ENCODE measurements at regions not wholly inside any gene's neighbourhood (a gene's known extent, or its start where the extent isn't known, plus 50 kb on each side); places are given as distances from the start of the nearest gene placed in this dataset.

- TF ChIP-seq CTCF (IDR thresholded peaks at IDR 0.05; ENCODE audit: low read depth, low read length) = no peak
- H3K4me3 ChIP-seq (ENCODE audit: low read depth, low read length) = no peak overlapping the region
Measured at GRCh38 chr20:60288945-60289344, 330.7 kb downstream of the CDH26 start.

GRCh38 chr20:60292001-60292520, 333.8 kb downstream of the CDH26 start:
- no peak overlapping the region for H3K4me3 ChIP-seq (ENCODE audit: low read depth, low read length)

GRCh38 chr20:60294632-60295031, 336.4 kb downstream of the CDH26 start:
- H3K4me3 ChIP-seq (ENCODE audit: low read depth, low read length) = no peak overlapping the region
- TF ChIP-seq CTCF (IDR thresholded peaks at IDR 0.05; ENCODE audit: low read depth, low read length) = no peak

More at GRCh38 chr20:60292001-60292520, 333.8 kb downstream of the CDH26 start:
- no peak for TF ChIP-seq CTCF (IDR thresholded peaks at IDR 0.05; ENCODE audit: low read depth, low read length)

GRCh38 chr20:60295214-60295613, 337.0 kb downstream of the CDH26 start:
- no peak for TF ChIP-seq CTCF (IDR thresholded peaks at IDR 0.05; ENCODE audit: low read depth, low read length)
- no peak overlapping the region for H3K4me3 ChIP-seq (ENCODE audit: low read depth, low read length)

- TF ChIP-seq CTCF (IDR thresholded peaks at IDR 0.05; ENCODE audit: low read depth, low read length) = no peak
- no peak overlapping the region for H3K4me3 ChIP-seq (ENCODE audit: low read depth, low read length)
Measured at GRCh38 chr20:60297649-60298048, 339.4 kb downstream of the CDH26 start.

GRCh38 chr20:60298647-60299046, 340.4 kb downstream of the CDH26 start:
- no peak overlapping the region for H3K4me3 ChIP-seq (ENCODE audit: low read depth, low read length)
- no peak for TF ChIP-seq CTCF (IDR thresholded peaks at IDR 0.05; ENCODE audit: low read depth, low read length)

GRCh38 chr20:60299951-60300350, 341.7 kb downstream of the CDH26 start:
- H3K4me3 ChIP-seq (ENCODE audit: low read depth, low read length) = no peak overlapping the region
- no peak for TF ChIP-seq CTCF (IDR thresholded peaks at IDR 0.05; ENCODE audit: low read depth, low read length)
